ENCODE measurements at regions not wholly inside any gene's neighbourhood (a gene's known extent, or its start where the extent isn't known, plus 50 kb on each side); places are given as distances from the start of the nearest gene placed in this dataset.

- TF ChIP-seq CTCF (IDR thresholded peaks at IDR 0.05 in 2 of 3, conservative IDR thresholded peaks at IDR 0.05 in 1 of 3; ENCODE audit: borderline replicate concordance in 1 of 3, insufficient read depth in 1 of 3, low read depth in 2 of 3, low read length in 2 of 3) (no peak), POLR2A (IDR thresholded peaks at IDR 0.05; ENCODE audit: borderline replicate concordance, extremely low read depth, insufficient read depth, insufficient read length) (no peak), POLR2AphosphoS5 (IDR thresholded peaks at IDR 0.05; ENCODE audit: low read depth, low read length) (no peak)
Observed at GRCh38 chr3:159937561-159938166, 51.0 kb upstream of the IL12A start.

Data from HCT116 (cell line).